ENCODE measurements at regions not wholly inside any gene's neighbourhood (a gene's known extent, or its start where the extent isn't known, plus 50 kb on each side); places are given as distances from the start of the nearest gene placed in this dataset.

GRCh38 chr3:178099274-178099673 is 437.0 kb upstream of the KCNMB2 start:
- TF ChIP-seq REST (IDR thresholded peaks at IDR 0.05; ENCODE audit: insufficient read depth in 1 of 2, low read depth in 2 of 2, low read length in 2 of 2), result no peak
- TF ChIP-seq TAF1 (IDR thresholded peaks at IDR 0.05; ENCODE audit: borderline replicate concordance, insufficient read depth, low read length), result no peak
- no peak for TF ChIP-seq POLR2AphosphoS5 (IDR thresholded peaks at IDR 0.05; ENCODE audit: low read depth, low read length)
